Panc1 (cell line): ENCODE measurements at regions not wholly inside any gene's neighbourhood (a gene's known extent, or its start where the extent isn't known, plus 50 kb on each side); places are given as distances from the start of the nearest gene placed in this dataset.

Source experiments
- POLR2AphosphoS5 ChIP-seq: IDR thresholded peaks from 2 replicates; pipeline ENCODE4 v1.6.1; 2012; ENCODE audit warnings: mild to moderate bottlenecking, low read depth, low read length, moderate library complexity
- SIN3A ChIP-seq: IDR thresholded peaks from 2 replicates; pipeline ENCODE4 v1.6.1; 2012; ENCODE audit warnings: low read depth, mild to moderate bottlenecking, low read length, moderate library complexity, borderline replicate concordance; ENCODE audit not compliant: insufficient read depth
- TCF7L2 ChIP-seq: IDR thresholded peaks from 2 replicates; pipeline ENCODE4 v1.6.1; 2011; ENCODE audit warnings: mild to moderate bottlenecking, low read depth, low read length, inconsistent platforms
- TF ChIP-seq, protein P1 (sequence below): fragments of 450-650 bp; IDR thresholded peaks from 2 replicates; pipeline ENCODE4 v1.5.1; 2017; ENCODE audit warnings: mild to moderate bottlenecking
- TF ChIP-seq, protein P2 (sequence below), 2 experiments: IDR thresholded peaks; 2 replicates each; pipeline ENCODE4 v1.6.1; 2011 to 2012; ENCODE audit warnings: low read depth in 2 of 2, control low read depth in 1 of 2, low read length in 1 of 2, mild to moderate bottlenecking in 1 of 2, moderate library complexity in 1 of 2; ENCODE audit not compliant: insufficient read depth in 1 of 2

DNA sequence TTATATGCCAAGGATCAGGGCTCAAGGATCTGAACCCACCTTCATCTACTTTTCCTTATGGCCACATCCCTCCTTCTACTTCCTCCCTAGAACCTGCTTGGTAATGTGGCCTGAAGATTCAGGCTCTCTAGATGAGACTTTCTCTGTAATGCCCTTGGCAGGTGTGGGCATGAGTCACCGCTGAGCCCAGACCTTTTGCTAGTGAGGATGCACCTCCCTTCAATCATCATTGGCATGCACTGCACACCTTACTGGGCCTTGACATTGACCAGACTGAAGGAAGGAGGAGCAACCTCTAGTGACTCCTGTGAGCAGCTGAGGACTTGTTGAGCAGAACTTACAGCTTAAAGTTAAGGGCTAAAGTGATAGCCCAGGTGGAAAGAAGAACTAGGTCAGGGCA is 405.3 kb downstream of the MAFB start:
- TF ChIP-seq, protein P1, sequence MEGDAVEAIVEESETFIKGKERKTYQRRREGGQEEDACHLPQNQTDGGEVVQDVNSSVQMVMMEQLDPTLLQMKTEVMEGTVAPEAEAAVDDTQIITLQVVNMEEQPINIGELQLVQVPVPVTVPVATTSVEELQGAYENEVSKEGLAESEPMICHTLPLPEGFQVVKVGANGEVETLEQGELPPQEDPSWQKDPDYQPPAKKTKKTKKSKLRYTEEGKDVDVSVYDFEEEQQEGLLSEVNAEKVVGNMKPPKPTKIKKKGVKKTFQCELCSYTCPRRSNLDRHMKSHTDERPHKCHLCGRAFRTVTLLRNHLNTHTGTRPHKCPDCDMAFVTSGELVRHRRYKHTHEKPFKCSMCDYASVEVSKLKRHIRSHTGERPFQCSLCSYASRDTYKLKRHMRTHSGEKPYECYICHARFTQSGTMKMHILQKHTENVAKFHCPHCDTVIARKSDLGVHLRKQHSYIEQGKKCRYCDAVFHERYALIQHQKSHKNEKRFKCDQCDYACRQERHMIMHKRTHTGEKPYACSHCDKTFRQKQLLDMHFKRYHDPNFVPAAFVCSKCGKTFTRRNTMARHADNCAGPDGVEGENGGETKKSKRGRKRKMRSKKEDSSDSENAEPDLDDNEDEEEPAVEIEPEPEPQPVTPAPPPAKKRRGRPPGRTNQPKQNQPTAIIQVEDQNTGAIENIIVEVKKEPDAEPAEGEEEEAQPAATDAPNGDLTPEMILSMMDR = no peak
- TF ChIP-seq POLR2AphosphoS5 (no peak), SIN3A (no peak), TCF7L2 (no peak)
- TF ChIP-seq, protein P2, sequence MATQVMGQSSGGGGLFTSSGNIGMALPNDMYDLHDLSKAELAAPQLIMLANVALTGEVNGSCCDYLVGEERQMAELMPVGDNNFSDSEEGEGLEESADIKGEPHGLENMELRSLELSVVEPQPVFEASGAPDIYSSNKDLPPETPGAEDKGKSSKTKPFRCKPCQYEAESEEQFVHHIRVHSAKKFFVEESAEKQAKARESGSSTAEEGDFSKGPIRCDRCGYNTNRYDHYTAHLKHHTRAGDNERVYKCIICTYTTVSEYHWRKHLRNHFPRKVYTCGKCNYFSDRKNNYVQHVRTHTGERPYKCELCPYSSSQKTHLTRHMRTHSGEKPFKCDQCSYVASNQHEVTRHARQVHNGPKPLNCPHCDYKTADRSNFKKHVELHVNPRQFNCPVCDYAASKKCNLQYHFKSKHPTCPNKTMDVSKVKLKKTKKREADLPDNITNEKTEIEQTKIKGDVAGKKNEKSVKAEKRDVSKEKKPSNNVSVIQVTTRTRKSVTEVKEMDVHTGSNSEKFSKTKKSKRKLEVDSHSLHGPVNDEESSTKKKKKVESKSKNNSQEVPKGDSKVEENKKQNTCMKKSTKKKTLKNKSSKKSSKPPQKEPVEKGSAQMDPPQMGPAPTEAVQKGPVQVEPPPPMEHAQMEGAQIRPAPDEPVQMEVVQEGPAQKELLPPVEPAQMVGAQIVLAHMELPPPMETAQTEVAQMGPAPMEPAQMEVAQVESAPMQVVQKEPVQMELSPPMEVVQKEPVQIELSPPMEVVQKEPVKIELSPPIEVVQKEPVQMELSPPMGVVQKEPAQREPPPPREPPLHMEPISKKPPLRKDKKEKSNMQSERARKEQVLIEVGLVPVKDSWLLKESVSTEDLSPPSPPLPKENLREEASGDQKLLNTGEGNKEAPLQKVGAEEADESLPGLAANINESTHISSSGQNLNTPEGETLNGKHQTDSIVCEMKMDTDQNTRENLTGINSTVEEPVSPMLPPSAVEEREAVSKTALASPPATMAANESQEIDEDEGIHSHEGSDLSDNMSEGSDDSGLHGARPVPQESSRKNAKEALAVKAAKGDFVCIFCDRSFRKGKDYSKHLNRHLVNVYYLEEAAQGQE (IDR thresholded peaks at IDR 0.05; ENCODE audit: insufficient read depth in 1 of 2, low read depth in 2 of 2, low read length in 1 of 2) = no peak
